HCT116 (cell line): ENCODE measurements at regions not wholly inside any gene's neighbourhood (a gene's known extent, or its start where the extent isn't known, plus 50 kb on each side); places are given as distances from the start of the nearest gene placed in this dataset.

ENCODE experiments used
- ATAC-seq: fragments of 200-7000 bp; cut with Tn5 transposase; 2 replicates; pipeline ENCODE4 v1.9.1; 2020; ENCODE audit warnings: mild to moderate bottlenecking, moderate library complexity
- BruUV-seq: library from RNA; stranded (reverse); fragments of 400-500 nt; replicated peaks from 2 replicates; lab custom pipeline; 2021; lab: Mats Ljungman, UMichigan
- CTCF ChIA-PET: fragments of 300-600 bp; sonication (Branson Sonifier 250); formaldehyde crosslinking; loops from one replicate; lab custom pipeline; 2021; ENCODE audit warnings: antibody characterized with exemption; lab: Charles Lee
- POLR2A ChIA-PET: fragments of 300-600, 350-600 bp; sonication (Branson Sonifier 250); formaldehyde crosslinking; loops from one replicate; lab custom pipeline; 2021; ENCODE audit warnings: antibody characterized with exemption; lab: Charles Lee
- RAD21 ChIA-PET, 2 experiments: fragments of 300-600 bp; sonication (Branson Sonifier 250); formaldehyde crosslinking; loops; one replicate each; lab custom pipeline; 2023; ENCODE audit warnings: low total read pairs in 2 of 2; ENCODE audit not compliant: uncharacterized antibody in 2 of 2, unreplicated experiment in 2 of 2, low non-redundant PET in 1 of 2; lab: Charles Lee
- DNase-seq: peaks from one replicate; pipeline ENCODE4 v3.0.0-alpha.2; 2010; ENCODE audit warnings: low read depth, low spot score
- H2AFZ ChIP-seq: fragments of 200-600 bp; shearing (Covaris generic), sonication (generic); 2 replicates; pipeline ENCODE4 v1.6.1; 2017; ENCODE audit warnings: low read depth, mixed run types, mixed read lengths, antibody characterized with exemption, low read length; ENCODE audit not compliant: poor library complexity, severe bottlenecking
- H3K27ac ChIP-seq: 2 replicates; pipeline ENCODE4 v1.5.1; 2012; ENCODE audit warnings: low read depth, low read length
- H3K27me3 ChIP-seq: fragments of 200-600 bp; sonication (generic); 2 replicates; pipeline ENCODE4 v1.6.1; 2016; ENCODE audit warnings: mixed run types, low read length, mixed read lengths; ENCODE audit not compliant: insufficient read depth
- H3K36me3 ChIP-seq, 2 experiments: fragments of 200-500 bp in 1 of 2; fragments of 200-600 bp in 1 of 2; sonication (Bioruptor generic) in 1 of 2; sonication (generic) in 1 of 2; 2 replicates each; pipeline versions ENCODE4 v1.5.1 to v1.6.1; 2014 to 2016; ENCODE audit warnings: low read length in 2 of 2, inconsistent platforms in 1 of 2, mixed read lengths in 1 of 2, mixed run types in 1 of 2; ENCODE audit not compliant: insufficient read depth in 2 of 2, control insufficient read depth in 1 of 2
- H3K4me1 ChIP-seq, 2 experiments: fragments of 200-600 bp in 1 of 2; sonication (generic) in 1 of 2; 2 replicates each; pipeline versions ENCODE4 v1.5.1 to v1.6.1; 2012 to 2017; ENCODE audit warnings: low read length in 2 of 2, inconsistent platforms in 1 of 2, mild to moderate bottlenecking in 1 of 2, mixed read lengths in 1 of 2, mixed run types in 1 of 2, moderate library complexity in 1 of 2; ENCODE audit not compliant: insufficient read depth in 2 of 2, control insufficient read depth in 1 of 2
- H3K4me2 ChIP-seq: fragments of 200-600 bp; sonication (generic); 2 replicates; pipeline ENCODE4 v1.6.1; 2017; ENCODE audit warnings: mixed run types, low read length, mixed read lengths
- H3K4me3 ChIP-seq, 2 experiments: fragments of 200-600 bp in 1 of 2; sonication (generic) in 1 of 2; replicated peaks in 1 of 2; 2 replicates each; pipeline ENCODE4 v1.5.1; 2011 to 2016; ENCODE audit warnings: low read length in 2 of 2, control low read depth in 1 of 2, low read depth in 1 of 2, mild to moderate bottlenecking in 1 of 2, mixed read lengths in 1 of 2, mixed run types in 1 of 2
- H3K79me2 ChIP-seq: fragments of 200-600 bp; sonication (generic); 2 replicates; pipeline ENCODE4 v1.6.1; 2017; ENCODE audit warnings: mild to moderate bottlenecking, mixed run types, low read length, moderate library complexity, mixed read lengths; ENCODE audit not compliant: insufficient read depth
- H3K9ac ChIP-seq: fragments of 200-600 bp; sonication (generic); 2 replicates; pipeline ENCODE4 v1.6.1; 2016; ENCODE audit warnings: low read length, mixed read lengths
- H3K9me2 ChIP-seq: fragments of 200-600 bp; sonication (generic), shearing (Covaris generic); 2 replicates; pipeline ENCODE4 v1.6.1; 2017; ENCODE audit warnings: mixed run types, mild to moderate bottlenecking, moderate library complexity; ENCODE audit not compliant: insufficient read depth
- H3K9me3 ChIP-seq, 2 experiments: fragments of 200-500 bp in 1 of 2; fragments of 200-600 bp in 1 of 2; sonication (Bioruptor generic) in 1 of 2; sonication (generic) in 1 of 2; 2 replicates each; pipeline ENCODE4 v1.6.1; 2014 to 2017; ENCODE audit warnings: low read length in 2 of 2, mixed read lengths in 2 of 2, inconsistent platforms in 1 of 2, low read depth in 1 of 2, mild to moderate bottlenecking in 1 of 2, mixed run types in 1 of 2, moderate library complexity in 1 of 2; ENCODE audit not compliant: control insufficient read depth in 1 of 2, insufficient read depth in 1 of 2
- H4K20me1 ChIP-seq: fragments of 200-600 bp; sonication (generic), shearing (Covaris generic); 2 replicates; pipeline ENCODE4 v1.6.1; 2017; ENCODE audit warnings: mixed run types, mild to moderate bottlenecking, moderate library complexity; ENCODE audit not compliant: insufficient read depth
- CBX3 ChIP-seq: IDR thresholded peaks from 2 replicates; pipeline ENCODE4 v1.6.1; 2012; ENCODE audit warnings: low read depth
- CEBPB ChIP-seq: IDR thresholded peaks from 2 replicates; pipeline ENCODE4 v1.6.1; 2012; ENCODE audit warnings: low read depth
- CTCF ChIP-seq, 3 experiments: fragments of 200-600 bp in 1 of 3; sonication (generic) in 1 of 3; IDR thresholded peaks in 2 of 3; conservative IDR thresholded peaks in 1 of 3; 2 replicates each; pipeline ENCODE4 v1.5.1; 2012 to 2017; ENCODE audit warnings: low read depth in 2 of 3, low read length in 2 of 3, antibody characterized with exemption in 1 of 3, borderline replicate concordance in 1 of 3, control low read depth in 1 of 3, mild to moderate bottlenecking in 1 of 3, mixed read lengths in 1 of 3, mixed run types in 1 of 3, moderate library complexity in 1 of 3; ENCODE audit not compliant: insufficient read depth in 1 of 3
- ELF1 ChIP-seq: IDR thresholded peaks from 2 replicates; pipeline ENCODE4 v1.6.1; 2012; ENCODE audit warnings: low read depth, borderline replicate concordance
- EZH2 ChIP-seq: fragments of 200-600 bp; sonication (generic); IDR thresholded peaks from 2 replicates; pipeline ENCODE4 v1.6.1; 2017; ENCODE audit warnings: antibody characterized with exemption, mixed run types
- EZH2phosphoT487 ChIP-seq: fragments of 200-600 bp; IDR thresholded peaks from 2 replicates; pipeline ENCODE4 v1.6.1; 2018; ENCODE audit warnings: antibody characterized with exemption, borderline replicate concordance
- JUND ChIP-seq: IDR thresholded peaks from 2 replicates; pipeline ENCODE4 v1.6.1; 2012
- POLR2A ChIP-seq: IDR thresholded peaks from 2 replicates; pipeline ENCODE4 v1.7.0; 2011; ENCODE audit warnings: borderline replicate concordance; ENCODE audit not compliant: insufficient read depth, insufficient read length; ENCODE audit errors: extremely low read depth
- POLR2AphosphoS5 ChIP-seq: IDR thresholded peaks from 2 replicates; pipeline ENCODE4 v1.6.1; 2011; ENCODE audit warnings: mild to moderate bottlenecking, low read depth, low read length, moderate library complexity
- RAD21 ChIP-seq: IDR thresholded peaks from 2 replicates; pipeline ENCODE4 v1.6.1; 2012; ENCODE audit warnings: low read depth, mild to moderate bottlenecking
- SP1 ChIP-seq: IDR thresholded peaks from 2 replicates; pipeline ENCODE4 v1.6.1; 2012; ENCODE audit warnings: low read depth
- SRF ChIP-seq: IDR thresholded peaks from 2 replicates; pipeline ENCODE4 v1.6.1; 2012; ENCODE audit warnings: low read depth
- TCF7L2 ChIP-seq: IDR thresholded peaks from 2 replicates; pipeline ENCODE4 v1.7.0; 2011; ENCODE audit warnings: borderline replicate concordance, inconsistent platforms; ENCODE audit not compliant: insufficient read depth, insufficient read length; ENCODE audit errors: extremely low read depth
- YY1 ChIP-seq: IDR thresholded peaks from 2 replicates; pipeline ENCODE4 v1.6.1; 2011; ENCODE audit warnings: low read length, low read depth, moderate library complexity, mild to moderate bottlenecking; ENCODE audit not compliant: insufficient replicate concordance; ENCODE audit errors: extremely low read depth
- ZFX ChIP-seq: fragments of 450-650 bp; IDR thresholded peaks from 2 replicates; pipeline ENCODE4 v1.6.1; 2017
- ZNF274 ChIP-seq: fragments of 200-500 bp; sonication (Bioruptor generic); IDR thresholded peaks from 2 replicates; pipeline ENCODE4 v1.6.1; 2014; ENCODE audit warnings: mild to moderate bottlenecking, low read depth, low read length, inconsistent platforms
- intact Hi-C: fragments of 100-400 bp; cut with micrococcal nuclease; formaldehyde crosslinking; loops from 2 replicates; pipeline ENCODE4 v1.10.0; 2022
- TF ChIP-seq, protein P1 (sequence below): IDR thresholded peaks from 2 replicates; pipeline ENCODE4 v1.6.1; 2012
- TF ChIP-seq, protein P2 (sequence below): IDR thresholded peaks from 2 replicates; pipeline ENCODE4 v1.6.1; 2012

DNA sequence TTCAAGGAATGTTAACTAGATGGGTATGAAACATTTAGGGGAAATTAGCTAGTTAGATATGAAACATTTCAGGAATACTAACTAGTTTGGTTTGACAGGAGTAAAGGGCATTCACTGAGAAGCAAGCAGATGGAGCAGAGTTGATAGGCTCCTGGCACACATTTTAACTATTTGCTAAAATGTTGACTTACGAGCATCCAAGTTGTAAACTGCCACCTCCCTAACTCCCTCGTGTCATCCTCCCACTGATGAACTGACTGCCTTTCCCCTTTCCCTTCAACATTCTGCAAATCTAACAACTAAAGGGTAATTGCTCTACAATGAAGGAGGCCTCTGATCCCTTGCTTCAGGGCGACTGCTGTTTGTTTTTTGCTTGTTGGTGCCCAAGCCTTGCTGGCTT, 580.4 kb upstream of the FAM98A start:
- BruUV-seq, result no TSS peak
- Histone ChIP-seq H3K9ac (no peak overlapping the region), H3K79me2 (no peaks in the 10 kb centered on the region), H3K9me2 (no peaks in the 10 kb centered on the region), H3K4me1 (no peaks in the 10 kb centered on the region), H4K20me1 (no peaks in the 10 kb centered on the region), H3K4me3 (no peak overlapping the region), H2AFZ (no peak overlapping the region), H3K27me3 (no peaks in the 10 kb centered on the region), H3K4me2 (no peak overlapping the region), H3K36me3 (no peaks in the 10 kb centered on the region), H3K9me3 (peaks cover 0 to 4% of the 10 kb centered on the region in 2 experiments; a peak in 2 of 4 replicates), H3K27ac (no peak overlapping the region)
- ChIA-PET RAD21 (no interaction called here), POLR2A (no interaction called here), CTCF (no interaction called here)
- DNase-seq (no peak), ATAC-seq (no peak)
- intact Hi-C loops, result no loop called here
- no peak for TF ChIP-seq CTCF (IDR thresholded peaks at IDR 0.05 in 2 of 3, conservative IDR thresholded peaks at IDR 0.05 in 1 of 3; ENCODE audit: borderline replicate concordance in 1 of 3, insufficient read depth in 1 of 3, low read depth in 2 of 3, low read length in 2 of 3)
- no peak for TF ChIP-seq JUND
- TF ChIP-seq POLR2A, result no peak
- TF ChIP-seq ZFX, result no peak

DNA sequence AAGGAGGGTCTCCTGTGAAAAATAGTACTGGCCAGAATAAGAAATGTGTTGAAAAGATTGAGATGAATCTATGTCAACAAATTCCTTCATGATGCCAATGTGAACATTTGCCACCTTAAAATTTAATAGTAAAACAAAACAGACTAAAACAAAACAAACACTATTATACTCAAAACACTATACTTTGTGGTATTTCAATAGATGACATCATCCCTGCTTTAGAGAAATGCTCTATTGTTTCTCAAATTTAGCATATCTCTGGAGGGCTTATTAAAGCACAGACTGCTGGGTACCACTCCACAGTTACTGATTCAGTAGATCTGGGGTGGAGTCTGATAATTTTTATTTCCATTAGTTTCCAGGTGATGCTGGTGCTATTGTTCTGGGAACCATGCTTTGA, 579.4 kb upstream of the FAM98A start:
- ChIA-PET RAD21 (no interaction called here), CTCF (no interaction called here), POLR2A (no interaction called here)
- Histone ChIP-seq H3K27me3 (no peaks in the 10 kb centered on the region), H4K20me1 (no peaks in the 10 kb centered on the region), H3K27ac (no peak overlapping the region), H3K9me2 (no peaks in the 10 kb centered on the region), H3K4me1 (no peaks in the 10 kb centered on the region), H3K4me2 (no peak overlapping the region), H3K4me3 (no peak overlapping the region), H3K9me3 (peaks cover 0 to 4% of the 10 kb centered on the region in 2 experiments; a peak in 2 of 4 replicates), H3K9ac (no peak overlapping the region), H2AFZ (no peak overlapping the region), H3K79me2 (no peaks in the 10 kb centered on the region), H3K36me3 (no peaks in the 10 kb centered on the region)
- intact Hi-C loops, result no loop called here
- BruUV-seq, result no TSS peak
- DNase-seq (no peak), ATAC-seq (no peak)
- TF ChIP-seq CEBPB (no peak), YY1 (no peak), ZFX (no peak), EZH2phosphoT487 (no peak), POLR2AphosphoS5 (no peak), ELF1 (no peak), CTCF (IDR thresholded peaks at IDR 0.05 in 2 of 3, conservative IDR thresholded peaks at IDR 0.05 in 1 of 3; ENCODE audit: borderline replicate concordance in 1 of 3, insufficient read depth in 1 of 3, low read depth in 2 of 3, low read length in 2 of 3) (no peak), RAD21 (no peak), SP1 (no peak), CBX3 (no peak), POLR2A (no peak), TCF7L2 (no peak), SRF (no peak), ZNF274 (no peak), EZH2 (no peak)
- TF ChIP-seq, protein P1, sequence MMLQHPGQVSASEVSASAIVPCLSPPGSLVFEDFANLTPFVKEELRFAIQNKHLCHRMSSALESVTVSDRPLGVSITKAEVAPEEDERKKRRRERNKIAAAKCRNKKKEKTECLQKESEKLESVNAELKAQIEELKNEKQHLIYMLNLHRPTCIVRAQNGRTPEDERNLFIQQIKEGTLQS, result no peak
- TF ChIP-seq, protein P2, sequence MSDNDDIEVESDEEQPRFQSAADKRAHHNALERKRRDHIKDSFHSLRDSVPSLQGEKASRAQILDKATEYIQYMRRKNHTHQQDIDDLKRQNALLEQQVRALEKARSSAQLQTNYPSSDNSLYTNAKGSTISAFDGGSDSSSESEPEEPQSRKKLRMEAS, result no peak
